ENCODE measurements at regions not wholly inside any gene's neighbourhood (a gene's known extent, or its start where the extent isn't known, plus 50 kb on each side); places are given as distances from the start of the nearest gene placed in this dataset.

DNA sequence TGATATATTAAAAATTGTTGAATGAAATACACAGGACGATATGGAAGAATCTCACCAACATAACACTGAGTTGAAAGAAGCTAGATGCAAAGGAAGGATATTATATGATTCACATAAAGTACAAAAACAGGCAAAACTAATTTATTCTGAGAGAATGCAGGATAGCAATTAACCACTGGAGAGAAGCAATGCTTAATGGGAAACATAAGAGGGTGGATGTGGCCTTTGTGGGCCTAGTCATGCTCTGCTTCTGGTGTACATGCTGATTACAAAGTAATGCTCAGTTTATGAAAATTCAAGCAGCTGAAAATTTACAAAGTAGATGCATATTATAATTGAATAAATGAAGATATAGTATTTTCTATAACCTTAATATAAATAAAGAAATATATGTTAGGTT lies 326.4 kb upstream of the ADAMTS5 start:
- DNase-seq (ENCODE audit: low read depth in 4 of 4, low spot score in 2 of 4): no peak

DNA sequence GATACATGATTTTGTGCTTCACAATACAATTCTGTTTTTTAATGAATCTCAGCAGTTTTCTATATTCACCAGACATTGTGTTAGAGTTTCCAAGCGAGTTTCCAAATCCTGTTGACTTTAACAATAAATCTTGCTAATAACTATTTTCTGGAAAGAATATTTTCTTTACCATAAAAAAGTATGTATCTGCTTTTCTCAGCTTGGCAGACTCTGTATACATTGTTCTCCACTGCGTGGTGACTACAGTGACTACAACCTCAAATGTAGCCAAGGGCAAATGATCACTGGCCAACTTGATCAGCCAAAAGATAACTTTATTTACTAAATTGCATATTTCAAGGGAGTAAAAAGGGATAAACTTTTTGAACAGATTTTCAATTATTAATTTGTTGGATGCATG lies 325.9 kb upstream of the ADAMTS5 start:
- no peak for DNase-seq (ENCODE audit: low read depth in 4 of 4, low spot score in 2 of 4)

DNA sequence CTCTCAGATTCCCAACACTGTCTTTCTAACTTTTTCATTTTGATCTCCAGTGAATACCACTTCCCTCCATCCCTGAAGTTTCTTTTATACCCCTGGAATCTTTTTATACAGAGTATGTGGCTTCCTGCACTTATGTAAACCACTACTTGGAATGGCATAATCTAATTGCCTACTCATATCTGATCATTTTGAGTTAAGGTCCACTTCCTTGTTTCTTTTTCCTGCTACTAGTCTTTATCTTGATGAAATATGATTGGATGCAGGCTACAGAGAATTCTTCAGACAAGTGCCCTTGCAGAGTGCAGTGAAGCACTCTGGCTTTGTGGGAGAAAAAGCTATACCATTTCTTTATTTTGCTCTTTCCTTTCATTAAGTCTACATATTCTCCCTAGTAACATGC lies 325.3 kb upstream of the ADAMTS5 start:
- DNase-seq (ENCODE audit: low read depth in 4 of 4, low spot score in 2 of 4): no peak

DNA sequence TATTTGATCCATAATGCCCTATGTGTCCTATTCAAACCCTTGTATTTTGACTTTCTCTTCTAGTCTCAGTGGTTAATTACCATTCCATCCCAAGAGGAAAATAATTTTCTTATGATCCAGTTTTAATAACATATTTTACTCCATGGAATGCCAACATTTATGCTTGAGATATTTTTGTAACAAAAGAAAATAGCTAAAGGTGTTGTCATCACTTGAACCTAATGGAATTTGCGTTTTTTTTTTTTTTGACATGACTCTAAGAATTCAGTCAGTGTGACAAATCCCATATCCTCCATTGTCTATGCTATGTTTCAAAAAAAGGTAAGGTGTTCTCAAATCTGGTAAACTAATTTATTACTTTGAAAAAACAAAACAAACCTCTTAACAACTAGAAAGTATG lies 324.1 kb upstream of the ADAMTS5 start:
- DNase-seq (ENCODE audit: low read depth in 4 of 4, low spot score in 2 of 4): no peak

DNA sequence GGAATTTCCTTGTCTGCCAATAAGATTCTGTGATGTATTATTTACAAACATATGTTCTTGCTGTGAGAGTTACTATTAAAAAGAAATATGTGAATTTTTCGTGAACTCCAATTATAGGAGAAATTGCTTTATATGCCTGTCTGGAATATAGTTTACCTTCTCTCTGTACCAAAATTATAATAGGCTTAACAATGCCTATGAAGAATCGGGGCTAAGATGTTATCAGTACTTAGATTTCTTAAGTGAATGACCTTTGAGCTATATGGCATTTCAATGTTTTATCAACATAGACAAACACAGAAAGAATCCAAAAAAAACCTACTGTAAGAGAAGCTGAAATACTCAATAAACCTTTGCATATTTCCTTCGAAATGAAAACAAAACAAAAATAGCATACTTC lies 323.1 kb upstream of the ADAMTS5 start:
- no peak for DNase-seq (ENCODE audit: low read depth in 4 of 4, low spot score in 2 of 4)

DNA sequence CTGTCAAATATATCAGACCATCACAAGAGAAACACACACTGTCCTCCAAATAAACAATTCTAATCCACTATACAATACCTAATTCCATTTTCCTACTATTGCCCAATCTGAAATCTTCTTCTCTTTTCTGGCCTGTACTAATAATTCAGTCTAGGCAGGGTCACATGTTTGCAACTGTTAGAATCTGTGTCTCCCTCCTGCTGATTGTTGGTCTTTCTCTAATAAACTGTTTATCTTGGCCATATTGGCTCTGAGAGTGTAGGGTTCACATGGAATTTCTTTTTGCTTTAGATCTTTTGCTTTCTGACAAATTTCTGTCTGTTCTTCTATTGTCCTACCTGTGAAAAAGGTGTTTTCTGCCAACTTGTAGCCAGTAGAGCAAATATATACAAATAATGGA lies 319.9 kb upstream of the ADAMTS5 start:
- DNase-seq (ENCODE audit: low read depth in 4 of 4, low spot score in 2 of 4): no peak

DNA sequence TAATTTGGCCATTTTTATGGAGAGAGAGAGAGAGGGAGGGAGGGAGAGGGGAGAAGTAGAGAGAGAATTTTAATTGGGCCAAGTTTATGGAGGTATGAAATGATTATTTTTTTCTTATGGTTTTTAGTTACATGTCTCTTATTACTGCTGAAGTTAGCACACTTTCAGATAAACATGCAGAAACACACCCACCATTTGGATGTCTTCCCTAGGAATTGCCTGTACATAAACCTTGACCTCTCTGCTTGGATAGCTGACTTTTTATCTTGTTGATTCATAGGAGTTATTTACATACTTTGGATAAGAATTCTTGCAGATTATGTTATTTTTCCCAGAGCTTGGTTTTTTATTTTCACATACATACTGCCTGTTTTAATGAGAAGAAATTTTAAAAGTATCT lies 310.2 kb upstream of the ADAMTS5 start:
- no peak for DNase-seq (ENCODE audit: low read depth in 4 of 4, low spot score in 2 of 4)

DNA sequence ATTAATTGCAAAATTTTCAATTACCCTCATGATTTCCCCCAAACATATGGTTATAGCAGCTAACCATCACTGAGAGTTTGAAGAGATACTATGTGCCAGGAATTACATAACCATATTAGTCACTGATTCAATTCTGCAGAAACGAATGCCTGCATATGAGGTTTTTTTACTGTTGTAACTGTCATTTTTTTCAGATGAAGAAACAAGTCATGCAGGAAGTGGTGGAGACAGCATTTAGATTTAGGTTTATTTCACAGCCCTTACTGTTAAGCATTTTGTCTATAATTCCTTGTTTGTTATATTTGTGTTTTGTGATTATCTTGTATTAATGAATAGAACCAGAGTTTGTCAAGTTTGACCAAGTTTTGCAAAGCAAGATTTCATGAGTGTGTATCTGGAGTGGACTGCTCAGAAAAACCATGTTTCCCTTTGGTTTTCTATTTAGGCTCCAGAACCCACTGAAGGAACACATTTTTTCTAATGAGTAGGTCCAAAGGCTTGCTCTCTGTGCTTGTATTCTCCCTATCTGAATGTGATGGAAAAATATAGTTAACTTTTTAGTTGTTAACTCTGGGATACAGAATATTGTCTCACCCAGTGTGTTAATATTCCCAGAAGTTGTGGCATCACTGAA lies 308.5 kb upstream of the ADAMTS5 start:
- no peak for DNase-seq (ENCODE audit: low read depth in 4 of 4, low spot score in 2 of 4)

DNA sequence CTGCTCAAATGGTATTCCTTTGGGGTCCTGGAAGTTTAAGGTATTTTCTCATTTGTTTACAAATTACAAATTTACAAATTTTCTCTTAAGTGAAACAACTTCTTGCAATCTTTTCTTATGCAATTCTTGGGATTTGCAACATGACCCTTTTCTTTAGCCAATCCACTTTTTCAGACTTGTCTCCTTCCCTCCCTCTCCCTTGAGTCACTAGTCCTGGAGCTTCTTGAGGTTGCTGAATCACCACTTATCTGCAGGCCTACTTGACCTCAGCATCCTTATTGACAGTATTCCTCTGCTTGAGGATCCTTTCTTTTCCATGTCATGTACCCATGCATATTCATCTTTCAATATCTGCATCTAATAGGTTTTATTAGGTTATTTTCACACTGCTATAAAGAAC lies 302.8 kb upstream of the ADAMTS5 start:
- DNase-seq (ENCODE audit: low read depth in 4 of 4, low spot score in 2 of 4): no peak

DNA sequence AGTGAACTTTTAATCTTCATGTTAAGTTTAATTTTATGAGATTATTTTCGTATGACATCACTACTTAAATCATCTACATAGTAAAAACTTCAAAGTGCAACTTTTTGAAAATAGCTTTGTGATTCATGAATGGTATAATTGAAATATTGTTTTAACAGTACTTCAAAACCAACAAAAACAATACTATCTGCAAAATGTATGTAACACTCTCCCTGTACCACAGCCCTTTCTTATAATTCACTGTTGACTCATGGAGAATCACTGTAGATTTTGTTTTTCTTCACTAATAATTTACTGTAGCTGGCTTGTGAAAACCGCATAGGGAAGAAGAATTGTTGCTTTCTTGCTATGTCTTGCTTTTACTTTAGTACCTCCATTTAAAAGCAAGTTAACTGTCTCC lies 301.4 kb upstream of the ADAMTS5 start:
- DNase-seq (ENCODE audit: low read depth in 4 of 4, low spot score in 2 of 4): peak in 2 of 4 donors; percentile 34 to 52

DNA sequence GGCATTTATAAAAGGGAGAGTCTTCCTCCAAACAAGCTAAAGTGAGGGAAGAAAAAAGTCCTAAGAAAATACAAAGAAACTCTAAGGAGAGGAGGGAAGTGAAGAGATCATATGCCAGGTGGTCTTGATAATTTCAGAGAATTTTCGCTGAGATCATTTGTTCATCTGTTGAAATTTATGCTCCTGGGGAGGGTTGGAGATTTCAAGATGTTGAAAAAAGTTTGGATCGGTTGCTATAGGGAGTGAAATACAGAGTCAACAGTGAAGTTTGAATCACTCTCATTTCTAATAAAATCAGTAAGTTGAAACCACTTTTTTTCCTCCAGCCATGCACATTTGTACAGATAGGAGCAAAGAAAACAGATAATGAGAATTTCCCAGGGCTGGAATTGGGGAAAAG lies 299.1 kb upstream of the ADAMTS5 start:
- DNase-seq (ENCODE audit: low read depth in 4 of 4, low spot score in 2 of 4): no peak

DNA sequence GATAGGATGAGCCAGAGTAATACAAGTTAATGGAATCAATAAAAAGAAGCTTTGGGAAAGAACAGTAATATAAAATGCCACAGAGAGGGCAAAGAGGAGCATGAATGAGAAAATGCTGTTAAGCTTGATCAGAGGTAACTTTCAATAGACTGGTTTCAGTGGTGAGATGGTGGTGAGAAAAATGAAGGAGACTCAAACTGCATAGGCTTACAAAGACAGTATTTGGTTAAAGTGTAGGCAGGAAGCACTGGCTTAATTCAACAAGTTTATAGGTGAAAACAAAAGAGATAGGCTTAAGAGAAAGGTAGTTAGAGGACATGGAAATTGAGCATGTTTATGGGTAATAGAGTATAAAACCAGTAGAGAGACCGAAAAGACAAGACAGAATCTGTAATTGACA lies 298.6 kb upstream of the ADAMTS5 start:
- no peak for DNase-seq (ENCODE audit: low read depth in 4 of 4, low spot score in 2 of 4)

DNA sequence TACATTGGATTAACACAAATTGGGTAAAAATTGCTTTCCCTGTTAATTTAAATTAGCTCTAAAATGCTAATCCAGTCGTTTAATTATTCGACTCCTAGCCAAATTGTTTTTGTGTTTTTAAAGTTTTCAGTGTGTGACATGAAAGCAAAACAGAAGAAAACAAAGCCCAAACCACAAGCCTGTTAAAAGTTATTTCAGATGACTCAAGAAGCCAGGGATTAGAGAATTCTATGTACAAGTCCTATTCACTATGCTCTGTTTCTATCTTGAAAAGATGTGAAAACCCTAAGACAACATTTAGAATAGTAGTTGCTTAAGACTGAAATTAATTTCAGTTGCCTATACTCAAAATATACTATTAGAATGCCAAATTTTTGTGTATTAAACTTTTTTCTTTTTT lies 294.8 kb upstream of the ADAMTS5 start:
- DNase-seq (ENCODE audit: low read depth in 4 of 4, low spot score in 2 of 4): no peak

DNA sequence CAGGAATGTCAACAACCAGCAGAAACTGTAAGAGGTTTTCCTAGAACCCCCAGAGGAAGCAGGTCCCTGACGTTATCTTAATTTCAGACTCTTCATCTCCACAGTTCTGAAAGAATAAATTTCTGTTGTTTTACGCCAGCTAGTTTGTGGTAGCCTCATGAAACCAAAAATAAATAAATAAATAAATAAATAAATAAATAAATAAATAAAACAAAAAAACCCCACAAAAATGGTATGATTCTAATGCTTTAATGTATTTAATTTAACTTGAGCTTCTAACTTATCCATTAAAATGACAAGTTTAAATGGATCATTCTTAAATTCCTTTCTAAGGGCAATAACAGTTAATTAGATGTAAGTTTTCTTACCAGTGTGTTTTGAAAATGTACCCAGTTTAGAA lies 293.8 kb upstream of the ADAMTS5 start:
- no peak for DNase-seq (ENCODE audit: low read depth in 4 of 4, low spot score in 2 of 4)

DNA sequence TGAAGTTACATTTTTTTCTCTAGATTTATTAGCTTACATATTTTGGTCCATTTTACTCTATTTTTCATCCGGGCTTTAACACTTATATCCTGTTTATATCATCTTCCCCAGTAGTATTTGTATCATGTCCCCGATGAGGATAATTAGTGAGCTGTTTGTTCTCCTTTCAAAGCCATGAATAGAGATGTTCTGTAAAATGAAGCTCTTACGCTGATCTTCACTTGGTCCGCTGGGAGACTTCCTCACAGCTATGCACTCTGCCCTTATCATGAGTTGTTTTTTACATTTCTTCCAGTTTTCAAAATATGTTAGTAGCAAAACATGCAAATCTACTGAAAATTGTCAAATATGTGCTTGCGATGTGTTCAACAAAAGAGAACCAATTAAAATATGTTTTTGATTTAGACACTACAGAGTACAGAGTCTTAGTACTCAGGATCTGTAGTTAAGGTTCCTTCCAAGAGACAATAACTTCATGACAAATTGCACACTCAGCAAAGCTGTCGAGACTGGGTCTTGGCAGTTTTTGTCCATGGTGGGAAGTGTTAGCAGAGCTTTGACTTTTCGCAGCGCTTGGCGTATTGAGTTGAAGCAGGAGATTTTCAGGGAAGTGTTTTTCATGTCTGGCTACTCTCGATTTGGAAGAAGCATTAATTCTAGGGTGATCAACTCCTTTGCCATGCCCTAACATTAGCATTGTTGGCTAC lies 292.0 kb upstream of the ADAMTS5 start:
- DNase-seq (ENCODE audit: low read depth in 4 of 4, low spot score in 2 of 4): no peak

DNA sequence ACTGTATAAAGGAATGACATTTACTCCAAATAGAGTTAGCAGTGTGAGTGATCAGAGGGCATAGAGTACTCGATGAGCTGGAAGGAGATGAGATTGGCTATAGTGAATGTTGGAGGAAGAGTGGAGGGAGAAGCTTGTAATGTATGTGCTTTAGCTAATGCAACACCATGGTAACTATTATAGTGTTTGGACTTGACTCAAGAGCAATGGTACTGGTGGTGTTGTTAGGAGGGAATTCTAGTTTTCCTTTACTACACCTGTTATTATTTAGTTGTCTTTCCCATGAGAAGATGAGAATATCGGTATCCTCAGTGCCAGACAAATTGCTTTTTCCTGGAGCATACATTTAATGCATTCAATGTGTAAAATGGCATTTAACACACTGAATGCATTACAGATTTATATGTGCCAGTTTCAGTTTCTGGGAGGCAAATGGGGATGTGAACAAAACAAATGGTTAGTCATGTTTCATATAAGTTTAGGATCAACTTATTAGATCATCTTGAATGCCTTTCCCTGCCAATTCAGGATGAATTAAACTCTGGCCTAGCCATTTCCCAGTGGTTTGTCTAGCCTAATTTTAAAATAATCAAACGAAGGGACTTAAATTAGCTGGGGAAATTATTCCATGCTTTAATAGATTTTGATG lies 291.1 kb upstream of the ADAMTS5 start:
- no peak for DNase-seq (ENCODE audit: low read depth in 4 of 4, low spot score in 2 of 4)

DNA sequence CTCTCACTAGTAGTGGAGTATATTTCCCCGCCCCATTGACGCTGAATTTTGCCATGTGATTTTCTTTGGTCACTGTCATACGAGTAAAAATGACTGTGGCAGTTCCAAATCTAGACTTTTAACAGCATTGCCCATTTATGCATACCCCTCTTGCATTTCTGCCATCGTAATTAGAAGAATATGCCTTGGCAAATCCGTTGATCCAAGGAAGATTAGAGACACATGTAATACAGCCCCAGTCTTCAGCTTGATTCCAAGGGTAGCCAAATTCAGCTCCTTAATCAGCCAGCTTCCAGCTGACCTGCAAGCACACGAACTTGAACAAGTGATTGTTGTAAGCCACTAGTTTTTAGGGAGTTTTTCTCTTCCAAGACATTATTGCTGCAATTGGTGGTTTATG lies 290.3 kb upstream of the ADAMTS5 start:
- no peak for DNase-seq (ENCODE audit: low read depth in 4 of 4, low spot score in 2 of 4)

DNA sequence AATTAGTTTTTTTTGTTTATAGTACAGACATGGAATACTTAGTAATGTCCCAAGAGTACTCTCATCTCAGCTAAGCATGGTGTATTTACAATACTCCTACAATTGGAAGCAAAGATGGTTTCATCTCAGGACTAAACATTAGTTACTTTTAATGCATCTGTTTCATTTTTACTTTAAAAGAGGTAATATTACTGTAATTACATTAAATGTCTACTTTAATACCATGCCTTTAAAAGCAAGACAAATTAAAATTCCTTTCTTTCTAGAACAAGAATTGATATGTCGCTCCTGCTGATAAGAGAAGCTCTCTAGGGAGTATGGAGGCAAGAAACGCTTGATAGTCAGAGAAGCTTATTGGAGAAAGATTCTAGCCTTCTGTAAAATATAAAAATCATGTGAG lies 284.9 kb upstream of the ADAMTS5 start:
- no peak for DNase-seq (ENCODE audit: low read depth in 4 of 4, low spot score in 2 of 4)

DNA sequence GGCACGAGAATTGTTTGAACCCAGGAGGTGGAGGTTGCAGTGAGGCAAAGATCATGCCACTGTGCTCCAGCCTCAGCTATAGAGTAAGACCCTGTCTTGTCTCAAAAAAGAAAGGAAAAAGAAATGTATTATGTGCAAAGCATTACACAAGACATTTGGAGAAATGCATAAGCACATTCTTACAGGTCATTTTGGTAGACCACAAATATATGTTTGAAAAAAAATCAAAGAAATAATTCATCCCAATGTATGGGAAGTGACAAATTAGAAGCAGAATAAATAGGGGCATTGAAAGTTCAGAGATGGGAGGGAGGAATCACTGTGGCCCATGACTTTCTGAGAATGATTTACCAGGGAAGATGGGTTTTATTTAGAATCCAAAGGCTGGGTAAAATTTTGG lies 283.5 kb upstream of the ADAMTS5 start:
- DNase-seq (ENCODE audit: low read depth in 4 of 4, low spot score in 2 of 4): no peak

DNA sequence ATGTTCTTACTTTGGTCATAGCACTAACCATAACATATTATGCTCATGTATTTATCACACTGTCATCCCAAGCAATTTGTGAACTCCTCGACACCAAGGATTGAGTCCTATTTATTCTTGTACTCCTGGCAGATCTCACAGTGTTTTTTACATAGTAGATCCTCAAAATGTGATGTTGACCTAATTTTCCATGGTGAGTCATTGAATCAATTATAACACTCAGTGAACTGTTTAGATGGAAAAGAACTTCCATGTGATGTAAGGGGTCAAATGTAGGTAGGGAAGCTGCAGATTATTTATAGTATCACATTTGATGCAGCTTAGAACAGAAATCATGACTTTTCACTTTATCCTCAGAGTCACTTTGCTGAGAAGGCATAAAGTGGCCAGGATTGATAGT lies 281.9 kb upstream of the ADAMTS5 start:
- no peak for DNase-seq (ENCODE audit: low read depth in 4 of 4, low spot score in 2 of 4)

DNA sequence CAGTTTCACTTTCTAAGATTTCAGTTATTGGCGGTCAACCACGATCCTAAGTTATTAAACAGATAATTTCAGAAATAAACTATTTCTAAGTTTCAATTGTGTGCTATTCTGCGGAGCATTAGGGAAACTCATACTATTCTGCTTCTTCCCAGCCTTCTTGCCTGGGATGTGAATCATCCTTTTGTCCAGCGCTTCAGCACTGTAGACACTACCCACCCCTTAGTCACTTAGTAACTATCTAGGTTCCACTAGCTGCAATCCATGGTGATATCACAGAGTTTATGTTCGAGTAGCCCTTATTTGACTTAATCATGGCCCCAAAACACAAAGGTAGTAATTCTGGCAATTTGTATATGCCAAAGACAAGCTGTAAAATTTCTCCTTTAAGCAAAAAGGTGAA lies 279.9 kb upstream of the ADAMTS5 start:
- no peak for DNase-seq (ENCODE audit: low read depth in 4 of 4, low spot score in 2 of 4)

DNA sequence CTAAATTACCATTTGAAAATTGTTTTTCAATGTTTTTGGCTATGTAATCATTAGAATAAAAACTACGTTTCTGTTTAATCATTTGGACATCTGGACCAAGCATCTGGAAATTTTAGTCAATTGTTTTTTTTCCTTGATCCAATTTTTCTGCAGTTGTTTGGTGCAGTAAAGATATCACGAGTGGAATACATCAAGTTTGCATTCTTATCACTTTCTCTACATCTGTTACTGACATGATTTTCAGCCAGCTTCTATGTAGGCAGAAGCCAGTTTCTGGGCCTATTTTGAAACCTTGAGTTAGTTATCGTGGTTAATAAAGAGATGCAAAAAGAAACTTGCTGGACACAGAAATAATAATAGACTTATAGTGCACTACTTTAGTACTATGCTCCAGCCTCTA lies 277.9 kb upstream of the ADAMTS5 start:
- DNase-seq (ENCODE audit: low read depth in 4 of 4, low spot score in 2 of 4): no peak

Measured in left renal cortex interstitium (tissue), 4 donors.